GM12878 (cell line): ENCODE measurements at regions not wholly inside any gene's neighbourhood (a gene's known extent, or its start where the extent isn't known, plus 50 kb on each side); places are given as distances from the start of the nearest gene placed in this dataset.
A peak's percentile ranks its signal among the peaks of the same experiment; 100 is the strongest.

Experiments
- ATAC-seq: fragments of 200-7000 bp; cut with Tn5 transposase; 3 replicates; pipeline ENCODE4 v1.9.1; 2020; ENCODE audit warnings: mild to moderate bottlenecking, moderate library complexity
- BruUV-seq: library from RNA; stranded (reverse); fragments of 400-500 nt; replicated peaks from 2 replicates; lab custom pipeline; 2021; lab: Mats Ljungman, UMichigan
- CTCF ChIA-PET: fragments of 300-600 bp; sonication (Branson Sonifier 250); formaldehyde crosslinking; extraction: SDS; loops from one replicate; lab custom pipeline; 2021; ENCODE audit warnings: inconsistent platforms; lab: Yijun Ruan, JAX
- POLR2A ChIA-PET: fragments of 350-600 bp; formaldehyde crosslinking; extraction: SDS; loops from one replicate; lab custom pipeline; 2021; ENCODE audit warnings: inconsistent platforms; lab: Charles Lee
- RAD21 ChIA-PET: fragments of 300-600 bp; sonication (Branson Sonifier 250); formaldehyde crosslinking; loops from one replicate; lab custom pipeline; 2023; ENCODE audit warnings: antibody characterized with exemption; ENCODE audit not compliant: unreplicated experiment; lab: Charles Lee
- SMC1A ChIA-PET: fragments of 300-600 bp; sonication (Branson Sonifier 250); formaldehyde crosslinking; loops from one replicate; lab custom pipeline; 2023; ENCODE audit not compliant: unreplicated experiment, uncharacterized antibody; lab: Charles Lee
- DNase-seq: peaks from one replicate; pipeline ENCODE4 v3.0.0-alpha.2; 2011; ENCODE audit warnings: low read depth, low spot score
- FAIRE-seq: peaks from 3 replicates; lab custom pipeline; 2011; peaks lifted over from hg19 to GRCh38; lab: Jason Lieb, UNC
- H2AFZ ChIP-seq: 2 replicates; pipeline ENCODE4 v1.6.0; 2011; ENCODE audit warnings: low read depth, low read length, control low read depth; ENCODE audit not compliant: control insufficient read depth
- H3K27ac ChIP-seq: 2 replicates; pipeline ENCODE4 v1.5.1; 2011; ENCODE audit warnings: control low read depth; ENCODE audit not compliant: control insufficient read depth, insufficient read depth
- H3K27me3 ChIP-seq, 2 experiments: replicated peaks in 1 of 2; 2 replicates each; pipeline versions ENCODE4 v1.6.0 to v1.6.1; 2011; ENCODE audit warnings: low read length in 1 of 2; ENCODE audit not compliant: control insufficient read depth in 2 of 2, insufficient read depth in 2 of 2
- H3K36me3 ChIP-seq, 2 experiments: 2 replicates each; pipeline ENCODE4 v1.5.1; 2011; ENCODE audit warnings: low read length in 1 of 2; ENCODE audit not compliant: control insufficient read depth in 2 of 2, insufficient read depth in 2 of 2
- H3K4me1 ChIP-seq: 2 replicates; pipeline ENCODE4 v1.6.1; 2011; ENCODE audit warnings: mild to moderate bottlenecking, low read length, moderate library complexity, mixed read lengths; ENCODE audit not compliant: control insufficient read depth, insufficient read depth
- H3K4me2 ChIP-seq: 2 replicates; pipeline ENCODE4 v1.6.0; 2011; ENCODE audit warnings: control low read depth; ENCODE audit not compliant: control insufficient read depth, insufficient read depth
- H3K4me3 ChIP-seq: fragments of 200-600 bp; sonication (generic); 2 replicates; pipeline ENCODE4 v1.5.1; 2016
- H3K79me2 ChIP-seq: 2 replicates; pipeline ENCODE4 v1.6.0; 2011; ENCODE audit warnings: low read length; ENCODE audit not compliant: control insufficient read depth, insufficient read depth
- H3K9ac ChIP-seq: 2 replicates; pipeline ENCODE4 v1.8.0; 2011; ENCODE audit warnings: low read length, control low read depth, mixed read lengths; ENCODE audit not compliant: control insufficient read depth, insufficient read depth
- H3K9me3 ChIP-seq: replicated peaks from 3 replicates; pipeline ENCODE4 v1.5.1; 2011; ENCODE audit warnings: mild to moderate bottlenecking, low read length; ENCODE audit not compliant: control insufficient read depth, insufficient read depth
- H4K20me1 ChIP-seq: 2 replicates; pipeline ENCODE4 v1.6.0; 2011; ENCODE audit not compliant: control insufficient read depth, insufficient read depth
- ETV6 ChIP-seq, 2 experiments: fragments of 450-650 bp in 1 of 2; IDR thresholded peaks in 1 of 2; conservative IDR thresholded peaks in 1 of 2; 2 replicates each; pipeline ENCODE4 v1.6.1; 2014; ENCODE audit warnings: antibody characterized with exemption in 1 of 2, borderline replicate concordance in 1 of 2, low read depth in 1 of 2, mild to moderate bottlenecking in 1 of 2, moderate library complexity in 1 of 2
- RAD21 ChIP-seq: IDR thresholded peaks from 2 replicates; pipeline ENCODE4 v1.6.1; 2011; ENCODE audit warnings: mild to moderate bottlenecking, low read depth, low read length, moderate library complexity; ENCODE audit not compliant: insufficient read depth
- WGBS: methylation state at CpG from one replicate; pipeline ENCODE4 v1.1.6; 2016; ENCODE audit warnings: low lambda C conversion rate; ENCODE audit not compliant: insufficient replicate concordance, insufficient coverage; ENCODE audit errors: missing lambda C conversion rate; 5-methylcytosine and 5-hydroxymethylcytosine counted together
- in situ Hi-C: fragments of 300-500 bp; cut with MboI; formaldehyde crosslinking; loops from 9 replicates; pipeline ENCODE4 v1.14.3; 2018; ENCODE audit warnings: mixed read lengths
- intact Hi-C: fragments of 100-400 bp; cut with micrococcal nuclease; formaldehyde crosslinking; loops from one replicate; pipeline ENCODE4 v1.14.2; 2022; ENCODE audit not compliant: unreplicated experiment
- TF ChIP-seq, protein P1 (sequence below), 3 experiments: IDR thresholded peaks in 2 of 3; conservative IDR thresholded peaks in 1 of 3; 2 replicates each; pipeline ENCODE4 v1.5.1; 2011; ENCODE audit warnings: low read depth in 3 of 3, low read length in 3 of 3, mild to moderate bottlenecking in 3 of 3, control low read depth in 2 of 3, moderate library complexity in 2 of 3, inconsistent platforms in 1 of 3, mixed read lengths in 1 of 3; ENCODE audit not compliant: control insufficient read depth in 2 of 3, insufficient read depth in 1 of 3; ENCODE audit errors: extremely low read depth in 1 of 3

DNA sequence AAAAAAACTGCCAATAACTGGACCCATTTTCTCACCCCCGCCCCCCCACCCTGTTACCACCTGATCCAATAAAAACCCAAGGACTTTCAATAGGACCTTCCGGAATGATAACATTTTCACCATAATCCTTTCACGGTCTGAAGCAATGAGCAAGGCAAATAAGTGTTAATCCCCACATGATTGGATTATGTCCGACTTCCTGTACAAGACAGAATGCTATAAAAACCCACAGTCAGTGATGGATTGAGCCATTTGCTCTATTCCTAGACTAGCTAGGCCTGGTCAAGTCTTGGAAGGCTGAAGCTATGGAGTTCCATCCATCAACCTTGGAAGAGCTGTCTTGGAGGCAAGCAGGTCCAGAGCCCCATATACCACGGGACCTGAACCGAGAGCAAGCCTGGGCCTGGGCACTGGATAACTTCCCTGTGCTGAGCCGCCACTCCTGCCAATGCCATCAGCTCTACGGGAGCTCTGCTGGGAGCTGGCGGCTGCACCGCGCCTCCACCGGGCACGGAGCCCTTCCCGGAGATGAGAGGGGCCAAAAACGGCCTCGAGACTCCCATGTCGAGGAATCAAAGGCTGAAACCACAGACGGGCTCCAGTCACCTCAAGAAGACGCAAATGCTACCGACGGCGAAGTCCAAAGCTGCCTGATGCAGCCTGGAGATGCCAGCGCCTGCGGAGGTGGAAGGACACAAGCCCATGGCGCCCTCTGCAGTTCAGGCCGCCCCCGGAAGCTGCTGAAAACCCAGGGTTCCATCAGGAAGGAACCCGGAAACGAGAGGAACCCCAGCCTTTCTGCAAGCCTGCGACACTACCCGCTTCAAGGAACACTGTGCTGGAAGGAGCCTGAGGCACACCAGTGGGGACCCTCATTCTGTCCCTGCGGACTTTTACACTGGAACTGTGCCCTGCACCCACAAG, 69.2 kb downstream of the ANXA2R start:
- no peak overlapping the region for H3K4me2 ChIP-seq
- no TSS peak for BruUV-seq
- no peak overlapping the region for H3K4me3 ChIP-seq
- no peaks in the 10 kb centered on the region for H3K4me1 ChIP-seq
- ChIA-PET RAD21 (interaction anchor here (1.9 kb wide), 1 partner anchor 62 kb away, joined by 5 read pairs; no protein-coding TSS in a partner anchor), POLR2A (no interaction called here), SMC1A (interaction anchor here (0.8 to 1.6 kb wide), 2 partner anchors 58 to 62 kb away, joined by 3 to 5 read pairs; no protein-coding TSS in a partner anchor), CTCF (interaction anchor here (1.3 to 2.5 kb wide), 2 partner anchors 20 to 61 kb away, joined by 3 to 17 read pairs; no protein-coding TSS in a partner anchor)
- WGBS, result 81% methylated on average over 31 of the region's 32 CpGs
- no peak for FAIRE-seq
- no peak overlapping the region for H2AFZ ChIP-seq
- H4K20me1 ChIP-seq, result no peaks in the 10 kb centered on the region
- no peaks in the 10 kb centered on the region for H3K79me2 ChIP-seq
- no peak for ATAC-seq
- no peak overlapping the region for H3K9ac ChIP-seq
- in situ Hi-C loops (no loop called here), intact Hi-C loops (no loop called here)
- peak; percentile 17; the same call in 1 of the 2 replicates for TF ChIP-seq RAD21
- TF ChIP-seq, protein P1, sequence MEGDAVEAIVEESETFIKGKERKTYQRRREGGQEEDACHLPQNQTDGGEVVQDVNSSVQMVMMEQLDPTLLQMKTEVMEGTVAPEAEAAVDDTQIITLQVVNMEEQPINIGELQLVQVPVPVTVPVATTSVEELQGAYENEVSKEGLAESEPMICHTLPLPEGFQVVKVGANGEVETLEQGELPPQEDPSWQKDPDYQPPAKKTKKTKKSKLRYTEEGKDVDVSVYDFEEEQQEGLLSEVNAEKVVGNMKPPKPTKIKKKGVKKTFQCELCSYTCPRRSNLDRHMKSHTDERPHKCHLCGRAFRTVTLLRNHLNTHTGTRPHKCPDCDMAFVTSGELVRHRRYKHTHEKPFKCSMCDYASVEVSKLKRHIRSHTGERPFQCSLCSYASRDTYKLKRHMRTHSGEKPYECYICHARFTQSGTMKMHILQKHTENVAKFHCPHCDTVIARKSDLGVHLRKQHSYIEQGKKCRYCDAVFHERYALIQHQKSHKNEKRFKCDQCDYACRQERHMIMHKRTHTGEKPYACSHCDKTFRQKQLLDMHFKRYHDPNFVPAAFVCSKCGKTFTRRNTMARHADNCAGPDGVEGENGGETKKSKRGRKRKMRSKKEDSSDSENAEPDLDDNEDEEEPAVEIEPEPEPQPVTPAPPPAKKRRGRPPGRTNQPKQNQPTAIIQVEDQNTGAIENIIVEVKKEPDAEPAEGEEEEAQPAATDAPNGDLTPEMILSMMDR (IDR thresholded peaks at IDR 0.05 in 2 of 3, conservative IDR thresholded peaks at IDR 0.05 in 1 of 3; ENCODE audit: control insufficient read depth in 2 of 3, extremely low read depth in 1 of 3, insufficient read depth in 1 of 3, low read depth in 3 of 3, low read length in 3 of 3), result 0 out of 6 replicates have a peak, but pooled peaks of 1 of the 3 experiments have one; percentile 7
- TF ChIP-seq ETV6 (conservative IDR thresholded peaks at IDR 0.05 in 1 of 2, IDR thresholded peaks at IDR 0.05 in 1 of 2; ENCODE audit: borderline replicate concordance in 1 of 2, low read depth in 1 of 2), result no peak
- H3K9me3 ChIP-seq, result no peaks in the 10 kb centered on the region
- no peak for DNase-seq
- no peaks in the 10 kb centered on the region for H3K36me3 ChIP-seq
- H3K27me3 ChIP-seq, result no peaks in the 10 kb centered on the region
- H3K27ac ChIP-seq, result no peak overlapping the region
